NCI-H146 treated with DMSO at 0.1 percent for 48 hours (cell line): ENCODE measurements at regions not wholly inside any gene's neighbourhood (a gene's known extent, or its start where the extent isn't known, plus 50 kb on each side); places are given as distances from the start of the nearest gene placed in this dataset.
"Not testable (repeated sequence)": the region's sequence is repeated elsewhere in the genome, so short reads cannot be mapped to it uniquely, and the experiment has no call there.

Source experiments
- DNase-seq: peaks from one replicate; lab custom pipeline; 2025; ENCODE audit not compliant: unreplicated experiment; lab: John Stamatoyannopoulos, UW

- DNase-seq: no peak
Measured at GRCh38 chr12:75742048-75742447, 230.6 kb upstream of the KRR1 start.

DNA sequence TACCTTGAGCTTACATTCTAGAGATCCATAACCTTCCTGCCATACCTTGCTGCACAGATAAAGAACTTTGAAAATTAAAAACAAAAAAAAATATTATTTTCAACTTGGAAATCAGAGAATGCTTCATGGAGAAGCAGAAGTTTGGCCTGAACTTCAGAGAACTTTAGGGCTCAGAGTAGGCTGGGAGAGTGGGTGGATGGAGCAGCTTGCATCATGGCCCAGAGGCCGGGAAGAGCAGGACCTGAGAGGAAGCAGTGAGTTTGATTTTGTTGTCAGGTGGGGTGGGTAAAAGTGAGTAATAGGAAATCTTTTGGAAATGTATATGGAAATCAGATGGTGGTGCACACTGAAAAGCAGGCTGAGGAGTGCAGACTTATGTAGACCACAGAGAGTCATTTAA, 228.5 kb upstream of the KRR1 start:
- DNase-seq: no peak

GRCh38 chr12:75739098-75739497, 227.7 kb upstream of the KRR1 start:
- DNase-seq: not testable (repeated sequence)

DNA sequence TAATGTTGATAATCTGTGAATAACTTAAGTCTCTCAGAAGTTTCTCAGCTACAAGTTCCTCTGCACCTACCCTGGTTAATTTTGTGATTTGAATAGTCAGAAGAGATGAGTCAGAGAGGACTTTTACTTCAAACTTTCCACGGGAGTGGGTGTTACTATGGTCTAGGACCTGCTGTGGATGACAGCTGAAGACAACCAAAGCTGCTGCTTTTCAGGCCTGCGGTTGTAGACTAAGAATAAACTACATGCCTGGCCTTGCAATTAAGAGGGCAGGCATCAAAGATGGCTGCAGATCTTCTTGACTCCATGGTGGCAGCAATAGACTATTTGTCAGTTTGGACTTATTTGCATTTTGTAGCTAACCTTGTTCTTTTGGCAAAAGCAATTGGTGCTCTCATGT, 227.1 kb upstream of the KRR1 start:
- no peak for DNase-seq

GRCh38 chr12:75735853-75736252, 224.4 kb upstream of the KRR1 start:
- DNase-seq: no peak

DNA sequence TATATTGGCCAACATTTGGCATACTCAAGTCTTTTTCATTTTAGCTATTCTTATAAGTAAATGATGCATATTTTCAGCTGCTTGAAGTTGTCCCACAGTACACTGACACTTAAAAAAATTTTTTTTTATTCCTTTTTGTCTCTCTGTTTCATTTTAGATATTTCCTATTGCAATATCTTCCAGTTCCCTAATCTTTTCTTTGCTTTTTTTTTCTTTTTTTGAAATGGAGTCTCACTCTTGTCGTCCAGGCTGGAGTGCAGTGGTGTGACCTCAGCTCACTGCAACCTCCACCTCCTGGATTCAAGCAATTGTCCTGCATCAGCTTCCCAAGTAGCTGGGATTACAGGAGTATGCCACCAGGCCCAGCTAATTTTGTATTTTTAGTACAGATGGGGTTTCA, 217.4 kb upstream of the KRR1 start:
- DNase-seq: no peak

DNA sequence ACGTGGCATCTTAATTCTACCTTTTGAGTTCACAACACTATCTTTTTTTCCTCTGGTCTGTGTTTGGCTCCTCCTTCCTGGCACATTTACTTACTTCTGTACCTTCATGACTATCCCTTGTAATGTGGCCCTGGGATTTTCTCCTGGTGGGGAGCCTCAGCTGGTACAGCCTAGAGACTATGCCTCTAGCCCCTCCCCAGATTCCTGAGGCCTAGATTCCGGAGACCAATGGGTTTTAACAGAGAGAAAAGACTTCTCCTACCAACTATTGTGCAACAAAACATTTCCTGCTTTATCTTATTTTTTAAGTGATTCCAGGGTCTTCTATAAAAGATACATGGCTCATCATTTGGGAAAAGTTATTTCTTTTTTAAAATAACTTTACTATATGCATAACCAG, 216.2 kb upstream of the KRR1 start:
- no peak for DNase-seq

GRCh38 chr12:75725521-75726111, 214.2 kb upstream of the KRR1 start:
- no peak for DNase-seq

- DNase-seq: peak; percentile 38
Measured at GRCh38 chr12:75724928-75725312, 213.5 kb upstream of the KRR1 start.

GRCh38 chr12:75724307-75724927, 213.0 kb upstream of the KRR1 start:
- no peak for DNase-seq

DNA sequence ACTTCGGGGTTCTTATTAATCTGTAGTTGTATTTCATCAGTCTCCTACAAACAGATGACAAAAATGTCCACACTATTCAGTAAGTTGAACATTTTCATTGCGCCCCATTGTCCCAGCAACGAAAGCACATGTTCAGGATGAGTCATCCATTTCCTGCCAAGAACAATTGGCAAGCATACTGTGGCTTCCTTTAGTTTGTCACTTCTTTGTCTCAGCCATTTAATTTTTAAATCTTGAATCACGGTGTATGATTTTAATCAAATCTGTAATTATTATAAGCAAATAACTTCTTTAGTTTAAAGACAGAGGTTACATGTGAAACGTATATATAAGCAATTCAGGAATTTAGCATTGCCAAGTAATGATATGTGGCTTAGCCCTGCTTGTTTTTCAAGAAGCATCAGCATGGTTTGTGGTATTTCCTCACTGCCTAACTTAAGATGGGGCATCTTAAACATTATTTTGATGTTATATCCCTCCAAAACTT, 211.3 kb upstream of the KRR1 start:
- peak; percentile 37 for DNase-seq

- no peak for DNase-seq
Measured at GRCh38 chr12:75721796-75722195, 210.4 kb upstream of the KRR1 start.

DNA sequence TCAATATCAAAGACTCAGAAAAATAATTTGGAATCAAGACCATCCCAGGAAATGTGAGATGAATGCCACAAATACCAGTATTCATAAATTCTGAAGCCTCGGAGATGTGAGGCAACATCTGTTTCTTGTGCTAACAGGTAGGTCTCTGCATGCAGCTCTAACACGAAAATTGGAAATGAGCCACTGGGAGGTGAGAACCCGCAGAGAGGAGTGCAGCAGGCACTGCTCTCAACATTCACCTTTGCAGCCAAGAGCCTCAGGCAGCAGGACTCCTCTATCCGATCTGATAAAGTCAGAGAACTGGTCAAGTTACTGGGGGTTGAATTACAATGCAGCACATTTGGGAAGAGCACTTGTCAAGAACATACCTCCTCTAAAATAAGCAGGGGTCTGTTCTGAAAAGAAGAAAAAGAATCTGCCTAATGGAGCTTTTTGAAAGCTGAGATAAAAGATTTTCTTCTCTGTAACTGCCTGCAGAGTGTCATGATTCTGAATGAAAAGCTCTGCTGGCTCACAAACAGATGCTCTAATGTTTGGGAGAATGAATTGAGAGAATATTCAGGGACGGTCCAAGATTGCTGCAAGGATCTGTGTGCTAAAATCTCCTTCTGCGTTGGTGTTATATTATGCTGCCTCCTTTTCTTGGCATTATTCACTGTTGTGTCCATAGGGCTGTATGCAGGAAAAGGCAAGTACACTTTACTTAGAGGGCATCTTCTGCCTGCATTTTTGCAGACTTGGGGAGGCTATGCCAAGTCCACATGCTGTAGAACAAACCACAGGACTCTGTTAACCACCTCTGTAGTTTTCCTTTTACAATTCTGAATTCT, 209.6 kb upstream of the KRR1 start:
- peak; percentile 21 for DNase-seq

DNA sequence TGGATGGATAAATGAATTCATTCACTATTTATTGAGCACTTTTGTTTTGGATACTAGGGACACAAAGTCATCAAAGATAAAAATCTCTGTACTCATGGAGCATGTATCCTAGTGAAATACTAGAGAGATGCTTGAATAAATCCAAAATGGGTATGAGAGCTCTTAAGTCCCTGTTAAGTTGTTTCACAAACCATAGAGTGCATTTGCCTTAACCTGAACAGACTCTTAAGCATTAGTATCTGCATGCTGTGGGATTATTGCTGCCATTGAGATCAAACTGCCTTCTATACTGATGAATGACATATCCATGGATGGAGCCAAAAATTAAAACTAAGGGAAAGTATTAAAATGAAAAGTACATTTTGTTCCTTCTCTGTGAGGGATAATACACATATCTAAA, 206.5 kb upstream of the KRR1 start:
- no peak for DNase-seq

GRCh38 chr12:75716291-75717025, 205.0 kb upstream of the KRR1 start:
- DNase-seq: no peak

GRCh38 chr12:75715682-75716081, 204.3 kb upstream of the KRR1 start:
- no peak for DNase-seq

- DNase-seq: no peak
Measured at GRCh38 chr12:75715323-75715644, 203.9 kb upstream of the KRR1 start.

DNA sequence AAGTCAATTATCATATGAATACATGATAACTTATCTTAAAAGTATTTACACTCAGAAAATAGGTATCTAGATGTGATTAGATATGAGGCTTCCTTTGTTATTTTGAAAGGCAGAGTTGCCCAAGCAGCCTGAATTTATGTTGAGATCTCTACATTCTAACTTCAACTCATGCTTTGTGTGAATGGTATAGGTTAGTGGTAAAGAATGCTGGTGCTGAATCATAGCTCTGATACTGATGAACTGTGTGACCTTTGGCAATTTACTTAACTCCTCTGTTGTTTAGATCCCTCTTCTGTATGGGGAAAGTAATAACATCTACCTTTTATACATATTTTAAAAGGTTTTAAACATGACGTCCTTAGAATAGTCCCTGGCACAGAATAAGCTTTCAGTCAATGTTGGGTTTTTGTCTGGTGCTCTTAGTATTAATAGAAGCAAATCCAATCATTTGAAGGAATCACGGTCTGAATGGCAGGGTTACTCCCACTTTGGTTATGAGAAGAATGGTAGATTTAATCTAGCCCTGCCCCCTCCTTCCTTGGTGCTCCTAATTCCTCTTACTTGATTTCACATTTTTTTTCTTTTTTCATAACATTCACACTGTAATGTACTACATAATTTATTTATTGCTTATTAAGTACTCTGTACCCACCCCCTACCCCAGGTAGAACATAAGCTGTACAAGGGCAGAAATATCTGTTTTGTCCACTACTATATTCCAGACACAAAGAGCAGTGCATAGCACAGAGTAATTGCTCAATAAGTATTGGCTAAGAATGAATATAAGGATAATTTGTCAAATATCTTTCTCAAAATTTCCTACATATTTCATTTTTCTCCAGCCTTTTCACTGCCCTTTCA, 203.3 kb upstream of the KRR1 start:
- DNase-seq: no peak

GRCh38 chr12:75713434-75713833, 202.0 kb upstream of the KRR1 start:
- DNase-seq: no peak

DNA sequence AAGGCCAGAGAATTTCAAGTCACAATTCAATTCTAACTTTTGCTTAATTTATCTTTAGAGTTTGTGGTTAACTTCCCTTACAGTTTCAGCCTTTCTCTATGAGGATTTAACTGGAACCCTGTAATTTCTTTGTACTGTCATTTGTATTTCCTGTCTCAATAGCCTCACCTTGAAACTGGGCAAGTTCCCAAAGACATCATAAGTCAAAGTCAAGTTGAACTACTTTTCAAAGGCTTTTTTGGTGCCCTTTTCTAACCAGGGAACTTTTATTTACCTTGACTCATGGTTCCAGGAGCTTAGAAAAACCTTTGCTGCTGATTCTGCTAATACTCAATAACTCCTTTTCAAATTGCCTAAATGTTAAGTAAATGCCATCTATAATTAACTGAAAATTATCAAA, 200.8 kb upstream of the KRR1 start:
- DNase-seq: no peak

DNA sequence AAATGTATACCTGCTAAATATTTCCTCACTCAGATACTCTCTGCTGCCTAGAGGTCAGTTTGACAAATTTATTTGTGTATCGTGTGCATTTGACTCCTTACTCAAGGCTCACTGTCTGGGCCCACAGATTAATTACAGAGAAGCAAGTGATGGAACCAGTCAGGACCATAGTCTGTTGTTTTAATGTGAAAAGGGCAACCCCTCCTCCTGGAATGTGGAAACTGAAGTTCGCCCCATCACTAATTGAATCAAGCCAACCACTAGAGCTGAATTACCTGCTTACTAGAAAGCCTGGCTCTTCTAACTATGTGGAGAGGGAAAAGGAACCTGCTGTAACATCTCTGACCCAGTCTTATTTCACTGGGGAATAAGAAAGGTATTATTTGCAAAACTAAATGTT, 199.9 kb upstream of the KRR1 start:
- DNase-seq: no peak
